K562 (cell line): ENCODE measurements at regions not wholly inside any gene's neighbourhood (a gene's known extent, or its start where the extent isn't known, plus 50 kb on each side); places are given as distances from the start of the nearest gene placed in this dataset.

Experiments used
- ATAC-seq: fragments of 200-7000 bp; cut with Tn5 transposase; 3 replicates; pipeline ENCODE4 v1.9.1; 2020; ENCODE audit warnings: moderate library complexity
- BruUV-seq: library from RNA; stranded (reverse); fragments of 400-500 nt; replicated peaks from 2 replicates; lab custom pipeline; 2021; lab: Mats Ljungman, UMichigan
- CTCF ChIA-PET: fragments of 300-600 bp; formaldehyde crosslinking; extraction: SDS; loops from one replicate; lab custom pipeline; 2021; ENCODE audit warnings: low intra/inter-chr PET ratio; lab: Yijun Ruan, JAX
- POLR2A ChIA-PET: fragments of 300-600, 350-650 bp; sonication (Branson Sonifier 250); formaldehyde crosslinking; extraction: SDS; loops from one replicate; lab custom pipeline; 2021; ENCODE audit warnings: antibody characterized with exemption, inconsistent platforms; lab: Yijun Ruan, JAX
- DNase-seq, 4 experiments: peaks; one replicate each; pipeline versions ENCODE4 v3.0.0 to v3.0.0-alpha.2; 2011 to 2018; ENCODE audit warnings: low spot score in 3 of 4, mixed read lengths in 3 of 4; ENCODE audit errors: extremely low read depth in 1 of 4
- FAIRE-seq: peaks from 2 replicates; lab custom pipeline; 2011; peaks lifted over from hg19 to GRCh38; lab: Jason Lieb, UNC
- H2AFZ ChIP-seq: 2 replicates; pipeline ENCODE4 v1.6.0; 2011; ENCODE audit warnings: low read depth, low read length, control low read depth, inconsistent platforms
- H3K27ac ChIP-seq: fragments of 200-600 bp; 3 replicates; pipeline ENCODE4 v1.8.0; 2011; ENCODE audit warnings: low read depth, mild to moderate bottlenecking, control low read depth, inconsistent platforms, low read length, moderate library complexity, mixed read lengths; ENCODE audit errors: extremely low read depth
- H3K27me3 ChIP-seq, 2 experiments: fragments of 300-600 bp in 1 of 2; 2 replicates in 1 of 2; 3 replicates in 1 of 2; pipeline versions ENCODE4 v1.6.0 to v1.8.0; 2011; ENCODE audit warnings: inconsistent platforms in 2 of 2, low read length in 2 of 2, mild to moderate bottlenecking in 1 of 2, mixed read lengths in 1 of 2, moderate library complexity in 1 of 2; ENCODE audit not compliant: control insufficient read depth in 2 of 2, insufficient read depth in 2 of 2
- H3K36me3 ChIP-seq: fragments of 300-600 bp; 3 replicates; pipeline ENCODE4 v1.8.0; 2011; ENCODE audit warnings: mild to moderate bottlenecking, low read length, inconsistent platforms; ENCODE audit not compliant: control insufficient read depth, insufficient read depth
- H3K4me1 ChIP-seq, 2 experiments: fragments of 200-600 bp in 1 of 2; replicated peaks in 1 of 2; 2 replicates in 1 of 2; 3 replicates in 1 of 2; pipeline versions ENCODE4 v1.5.1 to v1.8.0; 2011; ENCODE audit warnings: inconsistent platforms in 2 of 2, low read length in 2 of 2, mild to moderate bottlenecking in 1 of 2, mixed read lengths in 1 of 2, moderate library complexity in 1 of 2; ENCODE audit not compliant: control insufficient read depth in 2 of 2, insufficient read depth in 2 of 2
- H3K4me2 ChIP-seq: 2 replicates; pipeline ENCODE4 v1.6.1; 2011; ENCODE audit warnings: low read length, control low read depth, inconsistent platforms, mixed read lengths; ENCODE audit not compliant: insufficient read depth
- H3K4me3 ChIP-seq: fragments of 200-600 bp; sonication (generic), shearing (Covaris generic); 2 replicates; pipeline ENCODE4 v1.5.1; 2016; ENCODE audit warnings: control low read depth, inconsistent platforms
- H3K79me2 ChIP-seq: fragments of 200-600 bp; 3 replicates; pipeline ENCODE4 v1.8.0; 2011; ENCODE audit warnings: low read length, inconsistent platforms; ENCODE audit not compliant: control insufficient read depth, insufficient read depth
- H3K9ac ChIP-seq, 2 experiments: 2 replicates each; pipeline versions ENCODE4 v1.6.0 to v1.6.1; 2011; ENCODE audit warnings: low read depth in 2 of 2, low read length in 2 of 2, control low read depth in 1 of 2, inconsistent platforms in 1 of 2, mild to moderate bottlenecking in 1 of 2, mixed read lengths in 1 of 2; ENCODE audit not compliant: insufficient read depth in 1 of 2
- H3K9me1 ChIP-seq: one replicate; pipeline ENCODE4 v1.6.0; 2011; ENCODE audit warnings: inconsistent platforms, mild to moderate bottlenecking, low read length, moderate library complexity; ENCODE audit not compliant: control insufficient read depth, insufficient read depth
- H3K9me3 ChIP-seq: replicated peaks from 2 replicates; pipeline ENCODE4 v1.5.1; 2011; ENCODE audit warnings: low read depth, low read length, inconsistent platforms; ENCODE audit not compliant: control insufficient read depth, insufficient read depth
- H4K20me1 ChIP-seq: replicated peaks from 2 replicates; pipeline ENCODE4 v1.6.1; 2011; ENCODE audit warnings: low read length, inconsistent platforms, mixed read lengths; ENCODE audit not compliant: control insufficient read depth, insufficient read depth
- ARHGAP35 ChIP-seq: fragments of 450-650 bp; IDR thresholded peaks from 2 replicates; pipeline ENCODE4 v1.6.1; 2018; ENCODE audit not compliant: partially characterized antibody
- ARID3B ChIP-seq: fragments of 250-450 bp; sonication (Bioruptor Pico); IDR thresholded peaks from 2 replicates; pipeline ENCODE4 v1.4.0; 2020; ENCODE audit warnings: borderline replicate concordance
- CCAR2 ChIP-seq: fragments of 200-400 bp; formaldehyde crosslinking; IDR thresholded peaks from 2 replicates; pipeline ENCODE4 v1.6.1; 2017; ENCODE audit warnings: mild to moderate bottlenecking, low read depth, low read length
- COPS2 ChIP-seq: fragments of 450-650 bp; conservative IDR thresholded peaks from 2 replicates; pipeline ENCODE4 v1.6.1; 2016; ENCODE audit warnings: mild to moderate bottlenecking, moderate library complexity
- EWSR1 ChIP-seq: fragments of 450-650 bp; IDR thresholded peaks from 2 replicates; pipeline ENCODE4 v1.6.1; 2018; ENCODE audit warnings: borderline replicate concordance, mild to moderate bottlenecking, low read depth, moderate library complexity; ENCODE audit not compliant: partially characterized antibody
- GABPB2 ChIP-seq: fragments of 250-450 bp; sonication (Bioruptor Pico); conservative IDR thresholded peaks from 2 replicates; pipeline ENCODE4 v1.5.1; 2021; ENCODE audit warnings: mild to moderate bottlenecking
- GTF3C2 ChIP-seq: IDR thresholded peaks from 3 replicates; pipeline ENCODE4 v1.6.1; 2011; ENCODE audit warnings: borderline replicate concordance, mild to moderate bottlenecking, moderate library complexity; ENCODE audit not compliant: insufficient read length; ENCODE audit errors: extremely low read depth
- KAT2B ChIP-seq: IDR thresholded peaks from one replicate; pipeline ENCODE4 v1.6.1; 2012; ENCODE audit warnings: low read depth, mild to moderate bottlenecking, control low read depth, inconsistent platforms, low read length, moderate library complexity
- MYC ChIP-seq, 2 experiments: fragments of 250-450 bp in 1 of 2; sonication (Bioruptor Pico) in 1 of 2; IDR thresholded peaks; 2 replicates each; pipeline versions ENCODE4 v1.5.1 to v1.6.1; 2012 to 2021; ENCODE audit warnings: low read depth in 2 of 2, borderline replicate concordance in 1 of 2, improper control_type of control experiment in 1 of 2, low read length in 1 of 2, mild to moderate bottlenecking in 1 of 2, moderate library complexity in 1 of 2
- POU5F1 ChIP-seq: fragments of 150-350 bp; IDR thresholded peaks from 2 replicates; pipeline ENCODE4 v1.6.1; 2014; ENCODE audit warnings: borderline replicate concordance, low read length, low read depth, mild to moderate bottlenecking; ENCODE audit not compliant: partially characterized antibody
- PYGO2 ChIP-seq: fragments of 450-650 bp; IDR thresholded peaks from 2 replicates; pipeline ENCODE4 v1.6.1; 2016; ENCODE audit warnings: mild to moderate bottlenecking, missing genetic modification characterization, moderate library complexity, missing compliant biosample characterization
- SMC3 ChIP-seq: conservative IDR thresholded peaks from 2 replicates; pipeline ENCODE4 v1.6.1; 2011; ENCODE audit warnings: low read depth, low read length, improper control_type of control experiment; ENCODE audit not compliant: insufficient read depth
- ZNF224 ChIP-seq: sonication (generic); formaldehyde crosslinking; IDR thresholded peaks from 2 replicates; pipeline ENCODE4 v1.8.0; 2022; ENCODE audit warnings: mild to moderate bottlenecking, missing genetic modification reagents
- WGBS: fragments of 100-300 bp; shearing (Covaris generic); methylation state at CpG from one replicate; pipeline ENCODE4 v1.1.6; 2016; ENCODE audit warnings: low coverage, mixed read lengths; ENCODE audit not compliant: insufficient coverage; ENCODE audit errors: missing lambda C conversion rate; 5-methylcytosine and 5-hydroxymethylcytosine counted together
- in situ Hi-C: fragments of 300-500 bp; cut with MboI; formaldehyde crosslinking; loops from 4 replicates; pipeline ENCODE4 v1.15.0; 2018; ENCODE audit warnings: inconsistent platforms, mixed read lengths
- intact Hi-C: fragments of 100-400 bp; cut with micrococcal nuclease; formaldehyde crosslinking; loops from 2 replicates; pipeline ENCODE4 v1.14.2; 2022

GRCh38 chr2:121093692-121094091 lies 191.3 kb downstream of the TFCP2L1 start:
- ATAC-seq (no peak), DNase-seq (no peak), FAIRE-seq (no peak)
- WGBS, result 0% methylated on average over 2 of the region's 2 CpGs
- ChIA-PET POLR2A (interaction anchor here (0.8 kb wide), 1 partner anchor 506 kb away, joined by 3 read pairs; no protein-coding TSS in a partner anchor), CTCF (no interaction called here)
- H3K9ac ChIP-seq, result no peak overlapping the region
- no TSS peak for BruUV-seq
- no peaks in the 10 kb centered on the region for H3K79me2 ChIP-seq
- H2AFZ ChIP-seq, result no peak overlapping the region
- intact Hi-C loops (no loop called here), in situ Hi-C loops (loop anchor here (10.0 to 25.0 kb wide), 2 partner anchors 231 to 694 kb away; no protein-coding TSS in a partner anchor)
- no peak overlapping the region for H3K27ac ChIP-seq
- H3K9me1 ChIP-seq, result peaks cover 3% of the 10 kb centered on the region
- H3K9me3 ChIP-seq, result no peaks in the 10 kb centered on the region
- H3K36me3 ChIP-seq, result no peaks in the 10 kb centered on the region
- 0 out of 5 replicates have a peak, but pooled peaks cover 0 to 3% of the 10 kb centered on the region in 2 experiments for H3K4me1 ChIP-seq
- H3K4me2 ChIP-seq, result no peak overlapping the region
- H3K27me3 ChIP-seq, result peaks cover 2 to 26% of the 10 kb centered on the region in 2 experiments; a peak in 3 of 5 replicates
- peaks cover 4% of the 10 kb centered on the region; the same call in 1 of the 2 replicates for H4K20me1 ChIP-seq
- no peak overlapping the region for H3K4me3 ChIP-seq
- no peak for TF ChIP-seq ARHGAP35
- no peak for TF ChIP-seq GTF3C2
- no peak for TF ChIP-seq SMC3
- TF ChIP-seq POU5F1, result no peak
- TF ChIP-seq MYC (IDR thresholded peaks at IDR 0.05; ENCODE audit: low read depth, low read length), result no peak
- TF ChIP-seq MYC (CRISPR knock-in tag; IDR thresholded peaks at IDR 0.05; ENCODE audit: borderline replicate concordance, low read depth), result no peak
- TF ChIP-seq ZNF224 (CRISPR knock-in tag), result no peak
- no peak for TF ChIP-seq ARID3B (CRISPR knock-in tag)
- TF ChIP-seq COPS2, result no peak
- no peak for TF ChIP-seq KAT2B
- TF ChIP-seq GABPB2 (CRISPR knock-in tag), result no peak
- no peak for TF ChIP-seq CCAR2
- TF ChIP-seq EWSR1, result no peak
- TF ChIP-seq PYGO2 (tag), result no peak
